Stimulated activated CD8-positive, alpha-beta memory T cell treated with anti-CD3 and anti-CD28 coated beads, Interleukin-4, amount 100 ng/mL, for 48 hours (primary cell): ENCODE measurements at regions not wholly inside any gene's neighbourhood (a gene's known extent, or its start where the extent isn't known, plus 50 kb on each side); places are given as distances from the start of the nearest gene placed in this dataset.

Source experiments
- DNase-seq: peaks from one replicate; pipeline ENCODE4 v3.0.0-alpha.2; 2020

GRCh38 chr15:70293591-70294470, 196.1 kb upstream of the TLE3 start:
- DNase-seq: no peak

GRCh38 chr15:70293138-70293537, 195.4 kb upstream of the TLE3 start:
- no peak for DNase-seq

- no peak for DNase-seq
Measured at GRCh38 chr15:70292076-70292760, 194.5 kb upstream of the TLE3 start.

GRCh38 chr15:70291305-70292075, 193.8 kb upstream of the TLE3 start:
- DNase-seq: no peak

GRCh38 chr15:70290708-70291107, 193.0 kb upstream of the TLE3 start:
- no peak for DNase-seq

- DNase-seq: no peak
Measured at GRCh38 chr15:70289191-70289955, 191.7 kb upstream of the TLE3 start.

GRCh38 chr15:70286113-70286806, 188.5 kb upstream of the TLE3 start:
- DNase-seq: no peak

- DNase-seq: peak; percentile 11
Measured at GRCh38 chr15:70284438-70285214, 186.9 kb upstream of the TLE3 start.

GRCh38 chr15:70283511-70283910, 185.8 kb upstream of the TLE3 start:
- DNase-seq: peak; percentile 10

- DNase-seq: peak; percentile 40
Measured at GRCh38 chr15:70281811-70282307, 184.1 kb upstream of the TLE3 start.

- DNase-seq: peak; percentile 9
Measured at GRCh38 chr15:70281261-70281810, 183.6 kb upstream of the TLE3 start.

- peak; percentile 19 for DNase-seq
Measured at GRCh38 chr15:70280781-70281180, 183.1 kb upstream of the TLE3 start.

- no peak for DNase-seq
Measured at GRCh38 chr15:70279096-70279495, 181.4 kb upstream of the TLE3 start.

- no peak for DNase-seq
Measured at GRCh38 chr15:70278644-70279043, 180.9 kb upstream of the TLE3 start.

GRCh38 chr15:70277556-70277955, 179.8 kb upstream of the TLE3 start:
- DNase-seq: no peak

- no peak for DNase-seq
Measured at GRCh38 chr15:70276401-70276800, 178.7 kb upstream of the TLE3 start.

GRCh38 chr15:70275461-70276138, 177.9 kb upstream of the TLE3 start:
- no peak for DNase-seq

- DNase-seq: no peak
Measured at GRCh38 chr15:70274908-70275307, 177.2 kb upstream of the TLE3 start.

- no peak for DNase-seq
Measured at GRCh38 chr15:70274255-70274880, 176.7 kb upstream of the TLE3 start.

- no peak for DNase-seq
Measured at GRCh38 chr15:70273808-70274207, 176.1 kb upstream of the TLE3 start.
